GM21723 (cell line): ENCODE measurements at regions not wholly inside any gene's neighbourhood (a gene's known extent, or its start where the extent isn't known, plus 50 kb on each side); places are given as distances from the start of the nearest gene placed in this dataset.

Experiments
- ATAC-seq: cut with Tn5 transposase; IDR thresholded peaks from one replicate; pipeline ENCODE4 v1.9.1; 2021; ENCODE audit warnings: mild to moderate bottlenecking, moderate library complexity; ENCODE audit not compliant: unreplicated experiment

GRCh38 chr18:46425511-46425910 is 231.5 kb downstream of the LOXHD1 start:
- no peak for ATAC-seq

- no peak for ATAC-seq
Observed at GRCh38 chr18:46426021-46426678, 230.9 kb downstream of the LOXHD1 start.

GRCh38 chr18:46426679-46427047 is 230.4 kb downstream of the LOXHD1 start:
- ATAC-seq: no peak
